ENCODE measurements at regions not wholly inside any gene's neighbourhood (a gene's known extent, or its start where the extent isn't known, plus 50 kb on each side); places are given as distances from the start of the nearest gene placed in this dataset.

- TF ChIP-seq TCF3 (IDR thresholded peaks at IDR 0.05; ENCODE audit: borderline replicate concordance, insufficient read depth, low read depth, low read length) = no peak
- no peak for TF ChIP-seq CTCF (IDR thresholded peaks at IDR 0.05 in 2 of 3, conservative IDR thresholded peaks at IDR 0.05 in 1 of 3; ENCODE audit: control insufficient read depth in 2 of 3, extremely low read depth in 1 of 3, insufficient read depth in 1 of 3, low read depth in 3 of 3, low read length in 3 of 3)
- TF ChIP-seq CHD1 (IDR thresholded peaks at IDR 0.05; ENCODE audit: low read depth, low read length) = no peak
- TF ChIP-seq ATF2 (IDR thresholded peaks at IDR 0.05; ENCODE audit: low read length) = no peak
- TF ChIP-seq RCOR1 (conservative IDR thresholded peaks at IDR 0.05; ENCODE audit: low read depth, low read length) = no peak
- no peak for TF ChIP-seq SP1 (IDR thresholded peaks at IDR 0.05; ENCODE audit: low read depth, low read length)
- no peak for TF ChIP-seq JUNB (IDR thresholded peaks at IDR 0.05)
- TF ChIP-seq TAF1 (IDR thresholded peaks at IDR 0.05; ENCODE audit: borderline replicate concordance, low read depth, low read length) = no peak
- TF ChIP-seq PKNOX1 (IDR thresholded peaks at IDR 0.05) = no peak
- TF ChIP-seq MYC (IDR thresholded peaks at IDR 0.05; ENCODE audit: insufficient read depth, insufficient read length, insufficient replicate concordance, low read length, severe bottlenecking) = no peak
Observed at GRCh38 chr7:54161621-54162020, 380.6 kb upstream of the VSTM2A start.

All from GM12878 (cell line).